Left lung (tissue), 4 donors: ENCODE measurements at regions not wholly inside any gene's neighbourhood (a gene's known extent, or its start where the extent isn't known, plus 50 kb on each side); places are given as distances from the start of the nearest gene placed in this dataset.

Experiments
- ATAC-seq: fragments of 200-7000 bp; cut with Tn5 transposase; one replicate; pipeline ENCODE4 v1.9.1; 2020; ENCODE audit warnings: moderate library complexity
- DNase-seq, 4 donors: peaks; one replicate each; pipeline ENCODE4 v3.0.0-alpha.2; 2013 to 2020
- H3K27ac ChIP-seq, 2 donors: fragments of 200-600 bp; sonication (generic) in 1 of 2; one replicate each; pipeline versions ENCODE4 v1.5.0 to v1.8.0; 2020 to 2021
- H3K27me3 ChIP-seq, 2 donors: fragments of 200-600 bp; sonication (generic) in 1 of 2; one replicate each; pipeline versions ENCODE4 v1.5.0 to v1.8.0; 2020 to 2021
- H3K36me3 ChIP-seq, 2 donors: fragments of 200-600 bp; sonication (generic) in 1 of 2; one replicate each; pipeline versions ENCODE4 v1.5.0 to v1.8.0; 2020 to 2021
- H3K4me1 ChIP-seq, 2 donors: fragments of 200-600 bp; one replicate each; pipeline ENCODE4 v1.8.0; 2021
- H3K4me3 ChIP-seq, 2 donors: fragments of 200-600 bp; sonication (generic) in 1 of 2; one replicate each; pipeline versions ENCODE4 v1.5.0 to v1.8.0; 2020 to 2021; ENCODE audit warnings: mild to moderate bottlenecking in 1 of 2
- H3K9me3 ChIP-seq, 2 donors: fragments of 200-600 bp; sonication (generic) in 1 of 2; one replicate each; pipeline versions ENCODE4 v1.5.0 to v1.8.0; 2020 to 2021
- intact Hi-C, 2 donors: fragments of 100-400 bp; cut with DNase I; formaldehyde crosslinking; loops; one replicate each; pipeline versions ENCODE4 v1.11.2 to v1.14.2; 2022
- TF ChIP-seq, protein P1 (sequence below), 2 donors: fragments of 200-600 bp; sonication (generic) in 1 of 2; IDR thresholded peaks; one replicate each; pipeline versions ENCODE4 v1.5.0 to v1.8.0; 2021; ENCODE audit warnings: antibody characterized with exemption in 2 of 2
- donor health status: DM: no; HTN: yes; CAD: no.
- donor health status: DM: no; HTN: no; CAD: no.

DNA sequence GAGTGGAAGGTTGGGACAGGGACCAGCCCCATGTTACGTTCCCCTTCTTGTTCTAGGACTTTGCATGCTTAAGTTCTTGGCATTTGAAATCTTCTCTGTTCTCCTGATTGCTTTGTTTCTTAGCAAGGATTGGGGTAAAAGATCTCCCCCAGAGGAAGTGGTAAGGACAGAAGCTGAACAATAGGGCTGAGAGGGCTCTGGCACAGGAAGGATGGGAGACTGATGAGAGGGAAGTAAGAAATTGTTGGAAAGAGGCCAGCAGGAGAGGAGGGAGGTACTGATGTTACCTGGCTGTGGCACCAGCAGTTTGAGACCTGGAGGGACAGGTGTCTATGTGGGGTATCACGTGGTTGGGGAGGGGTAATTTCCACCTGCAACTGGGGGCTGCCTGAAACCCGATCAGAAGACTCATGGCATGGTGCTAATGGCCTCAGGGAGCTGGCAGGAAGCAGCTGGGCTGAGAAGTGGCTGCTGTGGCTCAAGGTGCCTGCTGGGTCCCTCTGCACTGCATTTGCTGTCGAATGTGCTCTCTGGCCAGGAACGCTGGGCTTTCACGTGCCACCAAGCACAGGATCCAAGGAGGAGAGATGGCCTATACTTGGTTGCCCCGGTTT is 108.4 kb downstream of the LSM3 start:
- Histone ChIP-seq H3K4me1 (peaks cover 0 to 3% of the 10 kb centered on the region in 2 donors), H3K27me3 (no peaks in the 10 kb centered on the region), H3K36me3 (no peaks in the 10 kb centered on the region), H3K9me3 (no peaks in the 10 kb centered on the region), H3K4me3 (no peak overlapping the region), H3K27ac (no peak overlapping the region)
- TF ChIP-seq, protein P1, sequence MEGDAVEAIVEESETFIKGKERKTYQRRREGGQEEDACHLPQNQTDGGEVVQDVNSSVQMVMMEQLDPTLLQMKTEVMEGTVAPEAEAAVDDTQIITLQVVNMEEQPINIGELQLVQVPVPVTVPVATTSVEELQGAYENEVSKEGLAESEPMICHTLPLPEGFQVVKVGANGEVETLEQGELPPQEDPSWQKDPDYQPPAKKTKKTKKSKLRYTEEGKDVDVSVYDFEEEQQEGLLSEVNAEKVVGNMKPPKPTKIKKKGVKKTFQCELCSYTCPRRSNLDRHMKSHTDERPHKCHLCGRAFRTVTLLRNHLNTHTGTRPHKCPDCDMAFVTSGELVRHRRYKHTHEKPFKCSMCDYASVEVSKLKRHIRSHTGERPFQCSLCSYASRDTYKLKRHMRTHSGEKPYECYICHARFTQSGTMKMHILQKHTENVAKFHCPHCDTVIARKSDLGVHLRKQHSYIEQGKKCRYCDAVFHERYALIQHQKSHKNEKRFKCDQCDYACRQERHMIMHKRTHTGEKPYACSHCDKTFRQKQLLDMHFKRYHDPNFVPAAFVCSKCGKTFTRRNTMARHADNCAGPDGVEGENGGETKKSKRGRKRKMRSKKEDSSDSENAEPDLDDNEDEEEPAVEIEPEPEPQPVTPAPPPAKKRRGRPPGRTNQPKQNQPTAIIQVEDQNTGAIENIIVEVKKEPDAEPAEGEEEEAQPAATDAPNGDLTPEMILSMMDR (IDR thresholded peaks at IDR 0.05) = no peak
- no peak for ATAC-seq
- DNase-seq = no peak
- intact Hi-C loops = no loop called here

GRCh38 chr3:14288177-14288788 is 109.7 kb downstream of the LSM3 start:
- no peaks in the 10 kb centered on the region for H3K9me3 ChIP-seq
- DNase-seq = no peak
- peaks cover 0 to 3% of the 10 kb centered on the region in 2 donors for H3K4me1 ChIP-seq
- no peaks in the 10 kb centered on the region for H3K36me3 ChIP-seq
- no peak overlapping the region for H3K4me3 ChIP-seq
- intact Hi-C loops = no loop called here
- ATAC-seq = no peak
- H3K27ac ChIP-seq = no peak overlapping the region
- H3K27me3 ChIP-seq = no peaks in the 10 kb centered on the region
- TF ChIP-seq, protein P1 (IDR thresholded peaks at IDR 0.05) = no peak

- ATAC-seq = no peak
- DNase-seq = no peak
- intact Hi-C loops = no loop called here
- H3K9me3 ChIP-seq = no peaks in the 10 kb centered on the region
- TF ChIP-seq, protein P1 (IDR thresholded peaks at IDR 0.05) = no peak
- H3K4me3 ChIP-seq = no peak overlapping the region
- no peaks in the 10 kb centered on the region for H3K27me3 ChIP-seq
- H3K36me3 ChIP-seq = no peaks in the 10 kb centered on the region
- no peak overlapping the region for H3K27ac ChIP-seq
- peaks cover 0 to 3% of the 10 kb centered on the region in 2 donors for H3K4me1 ChIP-seq
These were observed 110.3 kb downstream of the LSM3 start for GRCh38 chr3:14288833-14289451.

DNA sequence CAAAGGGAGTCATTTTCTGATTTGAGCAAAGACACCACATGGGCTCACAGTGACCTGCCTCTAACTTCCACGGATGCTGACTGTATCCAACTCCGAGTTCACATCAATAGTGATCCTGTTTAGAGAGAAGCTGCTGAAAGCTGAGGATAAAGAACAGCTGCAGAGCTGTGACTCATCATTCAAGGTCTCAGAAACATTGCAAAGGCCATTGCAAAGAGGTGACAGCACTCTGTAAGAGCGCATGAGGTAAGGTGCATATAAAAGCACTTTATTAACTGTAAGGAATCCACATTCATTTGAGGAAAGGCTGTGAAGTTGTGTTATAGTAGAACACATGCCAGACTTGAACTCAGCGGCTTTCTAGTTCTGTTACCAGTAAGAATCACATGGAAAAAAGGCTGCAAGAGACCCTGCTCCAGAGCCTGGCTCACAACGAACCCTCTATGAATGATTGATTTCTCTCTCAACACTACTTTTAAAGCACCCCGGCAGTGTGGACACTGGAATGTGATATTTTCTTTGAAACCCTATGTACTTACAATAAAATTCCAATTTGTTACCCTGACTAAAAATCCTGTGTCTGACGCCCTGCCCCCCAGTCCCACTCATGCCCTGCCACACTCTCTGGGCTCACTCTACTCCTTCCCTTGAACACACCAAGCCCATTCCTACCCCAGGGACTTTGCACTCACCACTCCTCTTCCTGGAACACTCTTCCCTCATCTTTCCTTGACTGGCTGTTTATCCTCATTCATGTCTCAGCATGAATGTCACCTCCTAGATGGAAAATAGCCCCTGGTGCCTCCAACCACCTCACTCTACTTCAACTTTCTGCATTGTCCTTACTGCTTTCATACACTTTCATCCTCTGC is 111.2 kb downstream of the LSM3 start:
- no peaks in the 10 kb centered on the region for H3K27me3 ChIP-seq
- DNase-seq (no peak), ATAC-seq (peak; percentile 49)
- intact Hi-C loops = no loop called here
- TF ChIP-seq, protein P1 (IDR thresholded peaks at IDR 0.05) = no peak
- H3K4me3 ChIP-seq = no peak overlapping the region
- H3K4me1 ChIP-seq = peaks cover 0 to 3% of the 10 kb centered on the region in 2 donors
- no peak overlapping the region for H3K27ac ChIP-seq
- H3K9me3 ChIP-seq = no peaks in the 10 kb centered on the region
- H3K36me3 ChIP-seq = no peaks in the 10 kb centered on the region
